Hepatocyte (in vitro differentiated cells): ENCODE measurements at regions not wholly inside any gene's neighbourhood (a gene's known extent, or its start where the extent isn't known, plus 50 kb on each side); places are given as distances from the start of the nearest gene placed in this dataset.

Source experiments
- DNase-seq: peaks from one replicate; pipeline ENCODE4 v3.0.0-alpha.2; 2016; ENCODE audit warnings: low spot score
- H2AFZ ChIP-seq: fragments of 200-600 bp; sonication (generic); 2 replicates; pipeline ENCODE4 v1.6.0; 2016; ENCODE audit warnings: antibody characterized with exemption, mild to moderate bottlenecking
- H3K27ac ChIP-seq: fragments of 200-600 bp; sonication (generic); 2 replicates; pipeline ENCODE4 v1.5.1; 2016; ENCODE audit warnings: mild to moderate bottlenecking
- H3K27me3 ChIP-seq: fragments of 200-600 bp; sonication (generic); 2 replicates; pipeline ENCODE4 v1.6.1; 2016
- H3K36me3 ChIP-seq: fragments of 200-600 bp; sonication (generic); replicated peaks from 2 replicates; pipeline ENCODE4 v1.5.1; 2016; ENCODE audit warnings: low read depth; ENCODE audit not compliant: insufficient read depth
- H3K4me1 ChIP-seq: fragments of 200-600 bp; sonication (generic); 2 replicates; pipeline ENCODE4 v1.5.1; 2016; ENCODE audit warnings: mild to moderate bottlenecking, moderate library complexity; ENCODE audit not compliant: insufficient read depth
- H3K4me2 ChIP-seq: fragments of 200-600 bp; sonication (generic); 2 replicates; pipeline ENCODE4 v1.6.0; 2016
- H3K4me3 ChIP-seq: fragments of 200-600 bp; sonication (generic); 2 replicates; pipeline ENCODE4 v1.5.1; 2016; ENCODE audit warnings: mild to moderate bottlenecking
- H3K79me2 ChIP-seq: fragments of 200-600 bp; sonication (generic); 2 replicates; pipeline ENCODE4 v1.6.0; 2017; ENCODE audit warnings: mild to moderate bottlenecking
- H3K9me2 ChIP-seq: fragments of 200-600 bp; sonication (generic); replicated peaks from 2 replicates; pipeline ENCODE4 v1.6.0; 2017; ENCODE audit warnings: mild to moderate bottlenecking; ENCODE audit not compliant: insufficient read depth
- H3K9me3 ChIP-seq: fragments of 200-600 bp; sonication (generic); 2 replicates; pipeline ENCODE4 v1.5.1; 2016; ENCODE audit warnings: low read depth, mild to moderate bottlenecking
- H4K20me1 ChIP-seq: fragments of 200-600 bp; sonication (generic); 2 replicates; pipeline ENCODE4 v1.6.0; 2016; ENCODE audit warnings: mild to moderate bottlenecking; ENCODE audit not compliant: insufficient read depth, poor library complexity, severe bottlenecking
- EZH2 ChIP-seq: fragments of 200-600 bp; sonication (generic); IDR thresholded peaks from 2 replicates; pipeline ENCODE4 v1.6.1; 2016; ENCODE audit warnings: antibody characterized with exemption, mild to moderate bottlenecking, borderline replicate concordance
- EZH2phosphoT487 ChIP-seq: fragments of 200-600 bp; sonication (generic); IDR thresholded peaks from one replicate; pipeline ENCODE4 v1.6.1; 2018; ENCODE audit warnings: antibody characterized with exemption, mild to moderate bottlenecking, low read depth, moderate library complexity; ENCODE audit not compliant: unreplicated experiment, severe bottlenecking
- WGBS: methylation state at CpG from one replicate; pipeline ENCODE4 v1.1.6; 2016; ENCODE audit warnings: low lambda C conversion rate; ENCODE audit errors: missing lambda C conversion rate; 5-methylcytosine and 5-hydroxymethylcytosine counted together
- TF ChIP-seq, protein P1 (sequence below): fragments of 200-600 bp; sonication (generic); IDR thresholded peaks from 2 replicates; pipeline ENCODE4 v1.5.1; 2016; ENCODE audit warnings: antibody characterized with exemption, mild to moderate bottlenecking; ENCODE audit not compliant: poor library complexity

DNA sequence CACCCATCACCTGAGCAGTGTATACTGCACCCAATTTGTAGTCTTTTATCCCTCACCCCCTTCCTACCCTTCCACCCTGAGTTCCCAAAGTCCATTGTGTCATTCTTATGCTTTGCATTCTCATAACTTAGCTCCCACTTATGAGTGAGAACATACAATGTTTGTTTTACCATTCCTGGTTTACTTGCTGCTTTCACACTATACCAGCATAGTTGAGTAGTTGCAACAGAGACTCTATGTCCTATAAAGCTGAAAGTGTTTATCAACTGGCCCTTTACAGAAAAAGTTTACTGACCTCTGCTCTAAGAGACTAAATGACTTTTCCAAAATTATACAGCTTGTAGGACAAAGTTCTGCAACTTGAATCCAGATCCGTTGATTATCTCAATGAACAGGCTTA is 61.1 kb upstream of the BLTP1 start:
- Histone ChIP-seq H2AFZ (no peak overlapping the region), H3K79me2 (no peaks in the 10 kb centered on the region), H3K9me3 (no peaks in the 10 kb centered on the region), H3K4me2 (no peak overlapping the region), H3K36me3 (no peaks in the 10 kb centered on the region), H3K27ac (no peak overlapping the region), H3K4me3 (no peak overlapping the region), H3K4me1 (no peaks in the 10 kb centered on the region), H4K20me1 (no peaks in the 10 kb centered on the region), H3K9me2 (no peaks in the 10 kb centered on the region), H3K27me3 (peaks cover 3% of the 10 kb centered on the region)
- DNase-seq: no peak
- TF ChIP-seq EZH2phosphoT487 (no peak), EZH2 (no peak)
- TF ChIP-seq, protein P1, sequence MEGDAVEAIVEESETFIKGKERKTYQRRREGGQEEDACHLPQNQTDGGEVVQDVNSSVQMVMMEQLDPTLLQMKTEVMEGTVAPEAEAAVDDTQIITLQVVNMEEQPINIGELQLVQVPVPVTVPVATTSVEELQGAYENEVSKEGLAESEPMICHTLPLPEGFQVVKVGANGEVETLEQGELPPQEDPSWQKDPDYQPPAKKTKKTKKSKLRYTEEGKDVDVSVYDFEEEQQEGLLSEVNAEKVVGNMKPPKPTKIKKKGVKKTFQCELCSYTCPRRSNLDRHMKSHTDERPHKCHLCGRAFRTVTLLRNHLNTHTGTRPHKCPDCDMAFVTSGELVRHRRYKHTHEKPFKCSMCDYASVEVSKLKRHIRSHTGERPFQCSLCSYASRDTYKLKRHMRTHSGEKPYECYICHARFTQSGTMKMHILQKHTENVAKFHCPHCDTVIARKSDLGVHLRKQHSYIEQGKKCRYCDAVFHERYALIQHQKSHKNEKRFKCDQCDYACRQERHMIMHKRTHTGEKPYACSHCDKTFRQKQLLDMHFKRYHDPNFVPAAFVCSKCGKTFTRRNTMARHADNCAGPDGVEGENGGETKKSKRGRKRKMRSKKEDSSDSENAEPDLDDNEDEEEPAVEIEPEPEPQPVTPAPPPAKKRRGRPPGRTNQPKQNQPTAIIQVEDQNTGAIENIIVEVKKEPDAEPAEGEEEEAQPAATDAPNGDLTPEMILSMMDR: no peak
- 98% methylated on average over 1 of the region's 1 CpG for WGBS

DNA sequence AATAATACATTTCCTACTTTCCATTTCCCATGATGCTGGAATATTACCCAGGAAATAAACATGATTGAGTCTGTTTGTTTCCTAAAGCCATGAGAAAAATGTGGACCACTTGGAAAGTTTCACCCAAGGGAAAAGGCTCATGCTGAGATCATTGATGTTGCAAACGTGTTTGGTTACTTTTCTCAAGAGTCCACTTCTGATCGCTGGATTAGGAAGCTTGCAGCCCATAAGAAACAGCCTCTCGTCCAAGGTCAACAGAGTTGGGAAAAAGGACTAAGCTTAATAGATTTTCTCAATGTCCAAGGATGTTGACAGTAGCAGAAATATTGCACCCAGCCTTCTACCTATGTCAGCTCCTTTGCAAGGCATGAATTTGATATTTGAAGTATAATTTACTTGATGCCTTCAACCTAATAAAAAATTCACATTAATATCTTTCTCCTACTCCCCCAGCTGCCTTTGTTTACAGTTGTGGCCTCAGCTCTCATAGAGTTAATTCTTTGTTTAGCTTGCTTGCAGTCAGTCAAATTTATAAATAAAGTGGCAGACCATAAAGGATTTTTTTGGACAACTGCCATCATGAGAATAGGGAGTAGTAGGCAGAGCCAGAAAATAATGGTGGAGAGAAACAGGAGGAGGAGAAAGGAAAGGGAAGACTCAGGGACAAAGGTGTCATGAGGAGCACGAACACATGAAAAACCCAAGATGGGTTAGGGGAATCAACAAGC is 65.6 kb upstream of the BLTP1 start:
- H3K9me2 ChIP-seq: no peaks in the 10 kb centered on the region
- H3K27me3 ChIP-seq: peaks cover 3% of the 10 kb centered on the region
- H4K20me1 ChIP-seq: no peaks in the 10 kb centered on the region
- no peaks in the 10 kb centered on the region for H3K79me2 ChIP-seq
- H2AFZ ChIP-seq: no peak overlapping the region
- no peak overlapping the region for H3K27ac ChIP-seq
- WGBS: 56% methylated on average over 4 of the region's 4 CpGs
- H3K4me3 ChIP-seq: no peak overlapping the region
- DNase-seq: no peak
- TF ChIP-seq EZH2phosphoT487: no peak
- no peak for TF ChIP-seq EZH2
- TF ChIP-seq, protein P1: no peak
- H3K4me2 ChIP-seq: no peak overlapping the region
- no peaks in the 10 kb centered on the region for H3K36me3 ChIP-seq
- H3K4me1 ChIP-seq: no peaks in the 10 kb centered on the region
- no peaks in the 10 kb centered on the region for H3K9me3 ChIP-seq

DNA sequence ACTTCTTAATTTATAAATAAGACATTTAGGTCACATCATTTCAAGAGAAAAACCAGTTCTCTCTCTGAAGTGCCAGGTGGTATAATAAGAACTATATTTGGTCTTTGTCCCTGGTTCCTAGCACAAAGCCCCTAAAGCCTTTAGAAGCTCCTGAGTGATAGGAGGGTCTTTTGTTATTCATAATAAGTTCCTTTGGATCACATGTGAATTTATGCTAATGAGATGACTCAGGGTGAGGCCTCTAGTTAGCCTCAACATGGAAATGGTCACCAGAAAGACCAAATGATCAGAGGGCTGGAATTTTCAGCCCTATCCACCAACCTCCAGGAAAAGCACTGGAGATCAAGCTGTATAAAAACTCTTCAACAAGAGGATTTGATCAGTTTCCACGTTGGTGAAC is 68.1 kb upstream of the BLTP1 start:
- WGBS: 33% methylated on average over 1 of the region's 1 CpG
- Histone ChIP-seq H3K4me2 (no peak overlapping the region), H3K9me3 (no peaks in the 10 kb centered on the region), H2AFZ (no peak overlapping the region), H3K79me2 (no peaks in the 10 kb centered on the region), H4K20me1 (no peaks in the 10 kb centered on the region), H3K27ac (no peak overlapping the region), H3K27me3 (no peaks in the 10 kb centered on the region), H3K9me2 (no peaks in the 10 kb centered on the region), H3K4me1 (no peaks in the 10 kb centered on the region), H3K36me3 (no peaks in the 10 kb centered on the region), H3K4me3 (no peak overlapping the region)
- no peak for DNase-seq
- TF ChIP-seq, protein P1: no peak
- TF ChIP-seq EZH2phosphoT487 (no peak), EZH2 (no peak)
